Keratinocyte (primary cell): ENCODE measurements at regions not wholly inside any gene's neighbourhood (a gene's known extent, or its start where the extent isn't known, plus 50 kb on each side); places are given as distances from the start of the nearest gene placed in this dataset.
"Not testable (repeated sequence)": the region's sequence is repeated elsewhere in the genome, so short reads cannot be mapped to it uniquely, and the experiment has no call there.

Experiments
- DNase-seq: peaks from one replicate; pipeline ENCODE4 v3.0.0-alpha.2; 2011; ENCODE audit warnings: low read depth, missing footprints, low spot score
- FAIRE-seq: peaks from 2 replicates; lab custom pipeline; 2011; peaks lifted over from hg19 to GRCh38; lab: Jason Lieb, UNC
- H2AFZ ChIP-seq: 2 replicates; pipeline ENCODE4 v1.6.0; 2012; ENCODE audit warnings: low read length, control low read depth, inconsistent platforms; ENCODE audit not compliant: control insufficient read depth
- H3K27ac ChIP-seq: 2 replicates; pipeline ENCODE4 v1.5.1; 2011; ENCODE audit warnings: low read length; ENCODE audit not compliant: control insufficient read depth, insufficient read depth
- H3K27me3 ChIP-seq: 3 replicates; pipeline ENCODE4 v1.6.0; 2011; ENCODE audit warnings: low read length; ENCODE audit not compliant: control insufficient read depth, insufficient read depth; ENCODE audit errors: extremely low read depth
- H3K36me3 ChIP-seq, 2 experiments: 2 replicates in 1 of 2; 3 replicates in 1 of 2; pipeline ENCODE4 v1.5.1; 2011; ENCODE audit warnings: low read length in 2 of 2, mild to moderate bottlenecking in 1 of 2; ENCODE audit not compliant: control insufficient read depth in 2 of 2, insufficient read depth in 2 of 2; ENCODE audit errors: extremely low read depth in 1 of 2
- H3K4me1 ChIP-seq: 3 replicates; pipeline ENCODE4 v1.5.1; 2011; ENCODE audit warnings: low read length; ENCODE audit not compliant: control insufficient read depth, insufficient read depth; ENCODE audit errors: extremely low read depth
- H3K4me2 ChIP-seq: 3 replicates; pipeline ENCODE4 v1.6.0; 2011; ENCODE audit warnings: low read depth, low read length; ENCODE audit not compliant: control insufficient read depth, insufficient read depth; ENCODE audit errors: extremely low read depth
- H3K4me3 ChIP-seq, 3 experiments: fragments of 200-600 bp in 1 of 3; sonication (generic) in 1 of 3; 2 replicates in 2 of 3; 3 replicates in 1 of 3; pipeline ENCODE4 v1.5.1; 2011 to 2016; ENCODE audit warnings: low read length in 3 of 3, mild to moderate bottlenecking in 3 of 3, control low read depth in 2 of 3, inconsistent platforms in 1 of 3, low read depth in 1 of 3, mixed read lengths in 1 of 3, mixed run types in 1 of 3, moderate library complexity in 1 of 3; ENCODE audit not compliant: control insufficient read depth in 2 of 3, insufficient read depth in 2 of 3; ENCODE audit errors: extremely low read depth in 1 of 3
- H3K79me2 ChIP-seq: 2 replicates; pipeline ENCODE4 v1.6.0; 2012; ENCODE audit warnings: low read length; ENCODE audit not compliant: control insufficient read depth, insufficient read depth
- H3K9ac ChIP-seq: 3 replicates; pipeline ENCODE4 v1.6.0; 2011; ENCODE audit warnings: low read length; ENCODE audit not compliant: control insufficient read depth, insufficient read depth; ENCODE audit errors: extremely low read depth
- H3K9me1 ChIP-seq: 3 replicates; pipeline ENCODE4 v1.6.0; 2011; ENCODE audit warnings: low read length; ENCODE audit not compliant: control insufficient read depth, insufficient read depth; ENCODE audit errors: extremely low read depth
- H3K9me3 ChIP-seq: 2 replicates; pipeline ENCODE4 v1.5.1; 2012; ENCODE audit warnings: low read depth, low read length; ENCODE audit not compliant: control insufficient read depth
- H4K20me1 ChIP-seq: 3 replicates; pipeline ENCODE4 v1.6.0; 2011; ENCODE audit warnings: low read length; ENCODE audit not compliant: control insufficient read depth, insufficient read depth; ENCODE audit errors: extremely low read depth
- EZH2 ChIP-seq: IDR thresholded peaks from one replicate; pipeline ENCODE4 v1.6.1; 2012; ENCODE audit warnings: inconsistent platforms, mild to moderate bottlenecking, low read length, moderate library complexity
- dilution Hi-C: fragments of 300-500 bp; cut with MboI; formaldehyde crosslinking; loops from one replicate; pipeline ENCODE4 v1.7.0; 2020; ENCODE audit warnings: low sequenced_read_pairs; ENCODE audit not compliant: extremely low pct_ligation_motif_present
- TF ChIP-seq, protein P1 (sequence below), 3 experiments: IDR thresholded peaks in 1 of 3; conservative IDR thresholded peaks in 1 of 3; optimal IDR thresholded peaks in 1 of 3; 2 replicates in 2 of 3; 3 replicates in 1 of 3; pipeline versions ENCODE3 to v1.5.1; 2011; ENCODE audit warnings: low read length in 3 of 3, mild to moderate bottlenecking in 3 of 3, moderate library complexity in 2 of 3, control low read depth in 1 of 3, inconsistent platforms in 1 of 3; ENCODE audit not compliant: insufficient read depth in 2 of 3; ENCODE audit errors: extremely low read depth in 1 of 3

- Histone ChIP-seq H3K4me1 (no peaks in the 10 kb centered on the region), H3K27ac (no peak overlapping the region), H3K9me3 (no peaks in the 10 kb centered on the region), H3K4me2 (no peak overlapping the region), H3K4me3 (no peak overlapping the region), H2AFZ (no peak overlapping the region), H3K9me1 (no peaks in the 10 kb centered on the region), H3K27me3 (no peaks in the 10 kb centered on the region), H4K20me1 (no peaks in the 10 kb centered on the region), H3K36me3 (no peaks in the 10 kb centered on the region), H3K79me2 (no peaks in the 10 kb centered on the region), H3K9ac (no peak overlapping the region)
- TF ChIP-seq, protein P1, sequence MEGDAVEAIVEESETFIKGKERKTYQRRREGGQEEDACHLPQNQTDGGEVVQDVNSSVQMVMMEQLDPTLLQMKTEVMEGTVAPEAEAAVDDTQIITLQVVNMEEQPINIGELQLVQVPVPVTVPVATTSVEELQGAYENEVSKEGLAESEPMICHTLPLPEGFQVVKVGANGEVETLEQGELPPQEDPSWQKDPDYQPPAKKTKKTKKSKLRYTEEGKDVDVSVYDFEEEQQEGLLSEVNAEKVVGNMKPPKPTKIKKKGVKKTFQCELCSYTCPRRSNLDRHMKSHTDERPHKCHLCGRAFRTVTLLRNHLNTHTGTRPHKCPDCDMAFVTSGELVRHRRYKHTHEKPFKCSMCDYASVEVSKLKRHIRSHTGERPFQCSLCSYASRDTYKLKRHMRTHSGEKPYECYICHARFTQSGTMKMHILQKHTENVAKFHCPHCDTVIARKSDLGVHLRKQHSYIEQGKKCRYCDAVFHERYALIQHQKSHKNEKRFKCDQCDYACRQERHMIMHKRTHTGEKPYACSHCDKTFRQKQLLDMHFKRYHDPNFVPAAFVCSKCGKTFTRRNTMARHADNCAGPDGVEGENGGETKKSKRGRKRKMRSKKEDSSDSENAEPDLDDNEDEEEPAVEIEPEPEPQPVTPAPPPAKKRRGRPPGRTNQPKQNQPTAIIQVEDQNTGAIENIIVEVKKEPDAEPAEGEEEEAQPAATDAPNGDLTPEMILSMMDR (optimal IDR thresholded peaks at IDR 0.05 in 1 of 3, IDR thresholded peaks at IDR 0.05 in 1 of 3, conservative IDR thresholded peaks at IDR 0.05 in 1 of 3; ENCODE audit: extremely low read depth in 1 of 3, insufficient read depth in 2 of 3, low read length in 3 of 3) = no peak
- FAIRE-seq (no peak), DNase-seq (no peak)
- dilution Hi-C loops = no loop called here
These were observed 901.9 kb downstream of the OTOL1 start for GRCh38 chr3:162398554-162398953.

- no peak for TF ChIP-seq EZH2
- TF ChIP-seq, protein P1 (optimal IDR thresholded peaks at IDR 0.05 in 1 of 3, IDR thresholded peaks at IDR 0.05 in 1 of 3, conservative IDR thresholded peaks at IDR 0.05 in 1 of 3; ENCODE audit: extremely low read depth in 1 of 3, insufficient read depth in 2 of 3, low read length in 3 of 3) = no peak
- Histone ChIP-seq H4K20me1 (no peaks in the 10 kb centered on the region), H3K9me3 (no peaks in the 10 kb centered on the region), H3K9me1 (no peaks in the 10 kb centered on the region), H3K27me3 (no peaks in the 10 kb centered on the region), H3K4me2 (no peak overlapping the region), H3K4me1 (no peaks in the 10 kb centered on the region), H3K36me3 (no peaks in the 10 kb centered on the region), H3K4me3 (no peak overlapping the region), H3K27ac (no peak overlapping the region), H2AFZ (no peak overlapping the region), H3K9ac (no peak overlapping the region), H3K79me2 (no peaks in the 10 kb centered on the region)
- FAIRE-seq (no peak), DNase-seq (no peak)
- dilution Hi-C loops = no loop called here
These were observed 904.1 kb downstream of the OTOL1 start for GRCh38 chr3:162400697-162401096.

- H3K9ac ChIP-seq, H2AFZ ChIP-seq, H4K20me1 ChIP-seq, DNase-seq, H3K27ac ChIP-seq, H3K4me2 ChIP-seq, H3K27me3 ChIP-seq, H3K79me2 ChIP-seq, dilution Hi-C loops, H3K9me1 ChIP-seq, H3K36me3 ChIP-seq, FAIRE-seq, H3K9me3 ChIP-seq, H3K4me1 ChIP-seq, H3K4me3 ChIP-seq: not testable (repeated sequence)
These were observed 914.9 kb downstream of the OTOL1 start for GRCh38 chr3:162411556-162411955.
